HEK293 (cell line): ENCODE measurements at regions not wholly inside any gene's neighbourhood (a gene's known extent, or its start where the extent isn't known, plus 50 kb on each side); places are given as distances from the start of the nearest gene placed in this dataset.

Source experiments
- ZIC2 ChIP-seq: fragments of 450-650 bp; formaldehyde crosslinking; IDR thresholded peaks from 2 replicates; pipeline ENCODE4 v1.5.1; 2016; ENCODE audit warnings: missing biosample characterization, missing genetic modification characterization
- ZNF335 ChIP-seq: fragments of 450-650 bp; formaldehyde crosslinking; conservative IDR thresholded peaks from 2 replicates; pipeline ENCODE4 v1.5.1; 2016; ENCODE audit warnings: missing biosample characterization, missing genetic modification characterization
- ZNF341 ChIP-seq: fragments of 450-650 bp; formaldehyde crosslinking; IDR thresholded peaks from 2 replicates; pipeline ENCODE4; 2016; ENCODE audit warnings: low read depth, missing biosample characterization, missing genetic modification characterization
- ZNF423 ChIP-seq: fragments of 450-650 bp; formaldehyde crosslinking; IDR thresholded peaks from 2 replicates; pipeline ENCODE4 v1.5.1; 2016; ENCODE audit warnings: missing biosample characterization, missing genetic modification characterization
- ZNF521 ChIP-seq: fragments of 450-650 bp; formaldehyde crosslinking; IDR thresholded peaks from 2 replicates; pipeline ENCODE4 v1.5.1; 2017; ENCODE audit warnings: missing biosample characterization, mild to moderate bottlenecking, missing genetic modification characterization
- ZNF530 ChIP-seq: fragments of 450-650 bp; formaldehyde crosslinking; IDR thresholded peaks from 2 replicates; pipeline ENCODE4 v1.5.1; 2016; ENCODE audit warnings: low read depth, missing biosample characterization, missing genetic modification characterization
- TF ChIP-seq, protein P1 (sequence below): fragments of 450-650 bp; formaldehyde crosslinking; IDR thresholded peaks from 2 replicates; pipeline ENCODE4 v1.5.1; 2016; ENCODE audit warnings: missing biosample characterization, missing genetic modification characterization

DNA sequence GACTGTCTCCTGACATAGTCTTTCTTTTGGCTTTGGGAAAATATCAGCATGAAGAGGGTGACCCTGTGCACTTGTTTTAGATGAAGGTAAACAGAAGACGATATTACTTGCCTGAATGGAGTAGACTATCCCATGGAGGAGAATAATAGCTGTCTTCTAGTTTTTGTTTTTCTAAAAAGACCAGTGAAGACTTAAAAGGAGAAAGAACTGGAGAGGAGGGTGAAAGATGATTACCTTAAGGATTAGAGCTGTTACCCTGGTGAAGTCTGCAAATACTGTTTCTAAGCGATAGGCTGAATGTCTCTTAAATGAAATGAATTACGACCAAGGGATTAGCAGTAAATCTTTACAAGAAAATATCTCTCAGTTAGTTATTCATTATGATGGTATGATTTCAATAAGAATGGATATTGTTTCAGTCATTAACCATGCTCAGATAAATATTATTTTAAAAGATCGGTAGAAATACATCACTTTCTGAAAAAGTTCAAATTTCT is 255.6 kb upstream of the FERD3L start:
- TF ChIP-seq ZNF341 (tag by site-specific recombination): no peak
- TF ChIP-seq, protein P1, sequence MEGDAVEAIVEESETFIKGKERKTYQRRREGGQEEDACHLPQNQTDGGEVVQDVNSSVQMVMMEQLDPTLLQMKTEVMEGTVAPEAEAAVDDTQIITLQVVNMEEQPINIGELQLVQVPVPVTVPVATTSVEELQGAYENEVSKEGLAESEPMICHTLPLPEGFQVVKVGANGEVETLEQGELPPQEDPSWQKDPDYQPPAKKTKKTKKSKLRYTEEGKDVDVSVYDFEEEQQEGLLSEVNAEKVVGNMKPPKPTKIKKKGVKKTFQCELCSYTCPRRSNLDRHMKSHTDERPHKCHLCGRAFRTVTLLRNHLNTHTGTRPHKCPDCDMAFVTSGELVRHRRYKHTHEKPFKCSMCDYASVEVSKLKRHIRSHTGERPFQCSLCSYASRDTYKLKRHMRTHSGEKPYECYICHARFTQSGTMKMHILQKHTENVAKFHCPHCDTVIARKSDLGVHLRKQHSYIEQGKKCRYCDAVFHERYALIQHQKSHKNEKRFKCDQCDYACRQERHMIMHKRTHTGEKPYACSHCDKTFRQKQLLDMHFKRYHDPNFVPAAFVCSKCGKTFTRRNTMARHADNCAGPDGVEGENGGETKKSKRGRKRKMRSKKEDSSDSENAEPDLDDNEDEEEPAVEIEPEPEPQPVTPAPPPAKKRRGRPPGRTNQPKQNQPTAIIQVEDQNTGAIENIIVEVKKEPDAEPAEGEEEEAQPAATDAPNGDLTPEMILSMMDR (tag by site-specific recombination): no peak
- no peak for TF ChIP-seq ZNF521 (tag by site-specific recombination)
- TF ChIP-seq ZIC2 (tag by site-specific recombination): no peak
- no peak for TF ChIP-seq ZNF530
- no peak for TF ChIP-seq ZNF423 (tag by site-specific recombination)
- TF ChIP-seq ZNF335 (tag by site-specific recombination): no peak
